Spleen (tissue), 11 donors: ENCODE measurements at regions not wholly inside any gene's neighbourhood (a gene's known extent, or its start where the extent isn't known, plus 50 kb on each side); places are given as distances from the start of the nearest gene placed in this dataset.
A peak's percentile ranks its signal among the peaks of the same experiment; 100 is the strongest.

Source experiments
- DNase-seq: peaks from one replicate; pipeline ENCODE4 v3.0.0-alpha.2; 2020
- H3K27ac ChIP-seq, 8 donors: fragments of 200-600 bp; sonication (generic) in 7 of 8; 1 replicate in 4 of 8; 2 replicates in 4 of 8; pipeline versions ENCODE4 v1.5.0 to v1.8.0; 2016 to 2021; ENCODE audit warnings: inconsistent platforms in 4 of 8, mild to moderate bottlenecking in 4 of 8, moderate library complexity in 1 of 8
- H3K27me3 ChIP-seq, 7 donors: fragments of 200-600 bp; sonication (generic) in 6 of 7; replicated peaks in 1 of 7; 1 replicate in 4 of 7; 2 replicates in 3 of 7; pipeline versions ENCODE4 v1.5.0 to v1.8.0; 2016 to 2021; ENCODE audit warnings: inconsistent platforms in 3 of 7, mild to moderate bottlenecking in 1 of 7
- H3K36me3 ChIP-seq, 6 donors: fragments of 200-600 bp; sonication (generic) in 5 of 6; 1 replicate in 4 of 6; 2 replicates in 2 of 6; pipeline versions ENCODE4 v1.5.0 to v1.8.0; 2016 to 2021; ENCODE audit warnings: inconsistent platforms in 2 of 6
- H3K4me1 ChIP-seq, 6 donors: fragments of 200-600 bp; sonication (generic) in 5 of 6; 1 replicate in 3 of 6; 2 replicates in 3 of 6; pipeline versions ENCODE4 v1.5.0 to v1.8.0; 2016 to 2021; ENCODE audit warnings: inconsistent platforms in 3 of 6
- H3K4me3 ChIP-seq, 8 donors: fragments of 200-600 bp; sonication (generic) in 7 of 8; 1 replicate in 4 of 8; 2 replicates in 4 of 8; pipeline versions ENCODE4 v1.5.0 to v1.8.0; 2016 to 2021; ENCODE audit warnings: inconsistent platforms in 4 of 8, mild to moderate bottlenecking in 4 of 8, moderate library complexity in 2 of 8
- H3K9me3 ChIP-seq, 8 donors: fragments of 200-600 bp; sonication (generic) in 7 of 8; 1 replicate in 4 of 8; 2 replicates in 4 of 8; pipeline versions ENCODE4 v1.5.0 to v1.8.0; 2016 to 2021; ENCODE audit warnings: inconsistent platforms in 4 of 8
- CTCF ChIP-seq, 11 experiments: fragments of 200-600 bp in 7 of 11; fragments of 450-650 bp in 4 of 11; sonication (generic) in 4 of 11; IDR thresholded peaks in 8 of 11; conservative IDR thresholded peaks in 3 of 11; 1 replicate in 7 of 11; 2 replicates in 4 of 11; pipeline versions ENCODE4 v1.4.0 to v1.8.0; 2016 to 2021; ENCODE audit warnings: antibody characterized with exemption in 11 of 11, inconsistent platforms in 4 of 11, mild to moderate bottlenecking in 1 of 11
- POLR2A ChIP-seq, 3 donors: fragments of 450-650 bp; IDR thresholded peaks; one replicate each; pipeline ENCODE4 v1.5.1; 2017; ENCODE audit warnings: antibody characterized with exemption in 3 of 3, mild to moderate bottlenecking in 1 of 3
- POLR2AphosphoS5 ChIP-seq, 3 donors: sonication (generic); formaldehyde crosslinking; IDR thresholded peaks; one replicate each; pipeline ENCODE4 v1.5.1; 2017; ENCODE audit warnings: antibody characterized with exemption in 3 of 3
- WGBS, 5 donors: extraction: QIAGEN DNeasy Blood & Tissue Kit in 3 of 5; methylation state at CpG; one replicate each; pipeline versions ENCODE4 v1.1.5 to v1.1.7; 2013 to 2018; 5-methylcytosine and 5-hydroxymethylcytosine counted together
- intact Hi-C: fragments of 100-400 bp; cut with DNase I; formaldehyde crosslinking; loops from one replicate; pipeline ENCODE4 v1.15.0; 2023; ENCODE audit warnings: low total_unique reads
- donor health status: healthy with polysubstance abuse.
- donor health status: DM: no; HTN: no; CAD: no; lungs with moderate emphysema.
- donor health status: DM: no; HTN: no; CAD: no.
- donor health status: Bipolar disorder and iron deficiency.
- donor health status: healthy.
- donor health status: DM: no; HTN: no; CAD: no.
- donor health status: DM: yes; HTN: yes; CAD: no.

GRCh38 chr20:48292806-48293205, 507.5 kb upstream of the SULF2 start:
- TF ChIP-seq POLR2AphosphoS5 (IDR thresholded peaks at IDR 0.05) (no peak), CTCF (IDR thresholded peaks at IDR 0.05 in 8 of 11, conservative IDR thresholded peaks at IDR 0.05 in 3 of 11) (no peak), POLR2A (IDR thresholded peaks at IDR 0.05) (no peak)
- Histone ChIP-seq H3K9me3 (peaks cover 0 to 4% (median 0%) of the 10 kb centered on the region in 8 donors), H3K36me3 (no peaks in the 10 kb centered on the region), H3K27ac (no peak overlapping the region), H3K4me1 (peaks cover 0 to under 1% (median 0%) of the 10 kb centered on the region in 6 donors), H3K27me3 (peaks cover 0 to 31% (median 0%) of the 10 kb centered on the region in 7 donors), H3K4me3 (no peak overlapping the region)
- no peak for DNase-seq
- intact Hi-C loops, result no loop called here
- 77 to 83% (median 79%) methylated on average over 10 of the region's 10 CpGs for WGBS, 5 donors

- TF ChIP-seq POLR2A (IDR thresholded peaks at IDR 0.05) (no peak), CTCF (IDR thresholded peaks at IDR 0.05 in 8 of 11, conservative IDR thresholded peaks at IDR 0.05 in 3 of 11) (no peak), POLR2AphosphoS5 (IDR thresholded peaks at IDR 0.05) (no peak)
- Histone ChIP-seq H3K27ac (no peak overlapping the region), H3K4me1 (peaks cover 0 to 9% (median 6%) of the 10 kb centered on the region in 6 donors), H3K4me3 (no peak overlapping the region), H3K9me3 (no peaks in the 10 kb centered on the region), H3K36me3 (no peaks in the 10 kb centered on the region), H3K27me3 (peaks cover 0 to 25% (median 0%) of the 10 kb centered on the region in 7 donors)
- DNase-seq, result no peak
- intact Hi-C loops, result no loop called here
- WGBS, 5 donors, result 84 to 93% (median 88%) methylated on average over 4 of the region's 4 CpGs
Measured at GRCh38 chr20:48291896-48292295, 506.6 kb upstream of the SULF2 start.

- Histone ChIP-seq H3K36me3 (no peaks in the 10 kb centered on the region), H3K27me3 (peaks cover 0 to 20% (median 0%) of the 10 kb centered on the region in 7 donors), H3K4me1 (peaks cover 5 to 17% (median 10%) of the 10 kb centered on the region in 6 donors), H3K9me3 (no peaks in the 10 kb centered on the region), H3K27ac (no peak overlapping the region), H3K4me3 (no peak overlapping the region)
- intact Hi-C loops, result no loop called here
- WGBS, 5 donors, result 67 to 74% (median 68%) methylated on average over 2 of the region's 2 CpGs
- no peak for DNase-seq
- TF ChIP-seq POLR2A (IDR thresholded peaks at IDR 0.05), result no peak
- no peak for TF ChIP-seq CTCF (IDR thresholded peaks at IDR 0.05 in 8 of 11, conservative IDR thresholded peaks at IDR 0.05 in 3 of 11)
- no peak for TF ChIP-seq POLR2AphosphoS5 (IDR thresholded peaks at IDR 0.05)
Measured at GRCh38 chr20:48288930-48289507, 503.7 kb upstream of the SULF2 start.

- H3K27me3 ChIP-seq, result peaks cover 0 to 20% (median 0%) of the 10 kb centered on the region in 7 donors
- no peaks in the 10 kb centered on the region for H3K36me3 ChIP-seq
- TF ChIP-seq POLR2A (IDR thresholded peaks at IDR 0.05), result no peak
- no peak for TF ChIP-seq CTCF (IDR thresholded peaks at IDR 0.05 in 8 of 11, conservative IDR thresholded peaks at IDR 0.05 in 3 of 11)
- TF ChIP-seq POLR2AphosphoS5 (IDR thresholded peaks at IDR 0.05), result no peak
- peak overlapping the region in 2 of 8 donors; percentile 11 to 29 for H3K27ac ChIP-seq
- 78 to 94% (median 90%) methylated on average over 6 of the region's 6 CpGs for WGBS, 5 donors
- H3K9me3 ChIP-seq, result no peaks in the 10 kb centered on the region
- H3K4me3 ChIP-seq, result no peak overlapping the region
- DNase-seq, result no peak
- peaks cover 5 to 17% (median 10%) of the 10 kb centered on the region in 6 donors for H3K4me1 ChIP-seq
- intact Hi-C loops, result no loop called here
Measured at GRCh38 chr20:48287552-48288170, 502.4 kb upstream of the SULF2 start.
